CD4-positive, alpha-beta T cell treated with Interleukin-1 beta for 1 hour (primary cell): ENCODE measurements at regions not wholly inside any gene's neighbourhood (a gene's known extent, or its start where the extent isn't known, plus 50 kb on each side); places are given as distances from the start of the nearest gene placed in this dataset.
A peak's percentile ranks its signal among the peaks of the same experiment; 100 is the strongest.

Source experiments
- DNase-seq, 2 donors: peaks; one replicate each; pipeline ENCODE4 v3.0.0-alpha.2; 2020 to 2022

DNA sequence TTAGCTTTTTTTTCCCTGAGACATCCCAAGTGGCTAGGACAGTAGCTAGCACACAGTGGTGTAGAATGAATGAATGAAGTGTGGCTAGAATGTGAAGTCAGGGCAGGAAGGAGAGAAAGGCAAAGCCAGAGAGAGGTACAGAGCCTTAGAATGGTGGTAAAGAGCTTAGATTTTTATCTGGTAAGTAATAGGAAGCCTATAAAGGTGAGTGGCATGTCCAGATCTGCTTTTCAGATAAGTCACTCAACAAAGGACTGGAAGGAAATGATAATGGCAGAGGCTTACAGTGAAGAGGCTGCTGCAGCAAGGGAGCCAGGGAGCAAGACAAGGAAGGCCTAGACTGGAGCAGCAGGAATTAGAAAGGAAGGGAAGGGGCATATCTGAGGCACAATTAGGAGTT is 96.0 kb upstream of the PRDM1 start:
- no peak for DNase-seq

DNA sequence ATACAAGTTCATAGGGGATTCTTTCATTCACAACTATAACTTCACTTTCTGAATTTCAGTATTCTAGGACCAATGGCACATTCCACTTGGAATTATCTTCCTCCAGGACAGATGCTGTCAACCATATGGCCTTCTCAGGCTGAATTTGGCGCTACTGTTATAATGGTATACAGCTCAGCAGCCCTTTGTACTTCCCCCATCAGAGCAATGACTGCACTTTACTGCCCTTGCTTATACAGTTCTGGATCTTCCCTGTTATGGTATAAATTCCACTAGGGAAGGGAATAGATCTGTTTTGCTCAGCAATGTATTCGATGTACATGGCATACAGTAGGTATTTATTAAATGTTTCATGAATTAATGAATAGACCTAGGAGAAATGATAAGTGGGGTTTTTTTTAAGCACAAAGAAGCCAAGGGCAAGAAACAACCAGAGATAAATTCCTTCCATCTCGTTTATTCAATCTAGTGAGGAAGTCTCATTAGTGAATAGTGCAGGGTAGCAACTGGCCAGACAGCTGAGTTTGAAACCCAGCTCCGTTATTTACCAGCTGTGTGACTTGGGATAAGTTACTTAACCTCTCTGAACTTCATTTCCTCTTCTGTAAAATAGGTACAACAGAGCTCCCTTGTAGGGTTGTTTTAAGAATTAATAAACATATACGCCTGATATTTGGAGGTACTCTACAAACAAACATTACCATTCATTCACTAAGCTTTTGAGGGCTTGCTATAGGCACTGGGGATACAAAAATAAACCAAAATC is 97.1 kb upstream of the PRDM1 start:
- no peak for DNase-seq

DNA sequence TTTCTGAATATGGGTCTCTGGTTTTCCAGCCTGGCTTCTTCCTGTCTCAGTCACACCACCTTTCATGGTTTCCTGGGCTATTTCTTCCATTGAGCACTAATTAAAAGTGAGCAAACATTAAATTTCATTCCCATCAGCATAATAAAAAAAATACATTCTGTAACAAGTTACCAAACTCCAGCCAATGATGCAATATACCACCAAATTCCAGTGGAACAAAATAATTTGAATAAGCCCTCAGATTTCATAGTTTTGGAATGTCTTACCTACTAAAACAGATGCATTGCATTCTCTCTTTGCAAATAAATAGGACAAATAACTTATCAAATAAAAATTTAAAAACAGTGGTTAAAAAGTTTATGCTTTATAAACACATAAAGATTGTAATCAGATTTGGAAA is 97.8 kb upstream of the PRDM1 start:
- no peak for DNase-seq

DNA sequence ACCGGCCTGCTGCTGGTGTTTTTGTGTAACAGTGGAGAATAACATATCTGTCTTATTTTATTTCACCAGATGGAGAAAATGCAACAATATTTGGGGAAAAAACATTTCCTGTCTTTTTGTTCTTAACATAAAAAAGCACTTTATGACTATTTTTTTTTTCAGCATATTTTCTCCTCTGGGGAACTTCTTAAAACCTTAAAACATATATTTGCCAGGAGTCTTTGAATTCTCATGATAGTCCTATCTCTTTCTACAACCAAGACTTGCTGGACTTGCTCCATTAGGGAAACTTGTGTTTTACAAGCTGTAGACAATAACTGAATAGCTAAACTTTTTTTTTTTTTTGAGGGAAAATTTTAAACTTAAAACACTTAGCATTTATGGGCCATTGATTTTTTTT is 98.6 kb upstream of the PRDM1 start:
- DNase-seq, result no peak

DNA sequence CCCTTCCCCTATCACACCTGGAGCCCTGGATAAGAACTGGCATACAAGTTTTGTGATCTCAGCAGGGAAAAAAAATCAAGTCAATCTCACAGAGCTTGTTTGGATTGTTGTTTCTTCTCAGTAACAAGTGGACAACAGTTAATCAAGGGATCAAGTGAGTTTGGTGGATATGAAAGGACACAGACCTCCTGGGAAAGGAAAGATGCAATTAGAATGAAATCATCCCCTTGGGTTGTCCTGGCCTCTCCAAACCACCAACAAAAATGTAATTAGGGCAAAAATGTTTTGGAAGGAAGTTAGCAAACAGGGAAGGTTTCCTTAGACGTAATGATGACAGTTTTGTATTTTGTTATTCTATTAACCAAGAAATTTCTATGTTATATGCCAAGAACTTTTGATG is 99.1 kb upstream of the PRDM1 start:
- no peak for DNase-seq

DNA sequence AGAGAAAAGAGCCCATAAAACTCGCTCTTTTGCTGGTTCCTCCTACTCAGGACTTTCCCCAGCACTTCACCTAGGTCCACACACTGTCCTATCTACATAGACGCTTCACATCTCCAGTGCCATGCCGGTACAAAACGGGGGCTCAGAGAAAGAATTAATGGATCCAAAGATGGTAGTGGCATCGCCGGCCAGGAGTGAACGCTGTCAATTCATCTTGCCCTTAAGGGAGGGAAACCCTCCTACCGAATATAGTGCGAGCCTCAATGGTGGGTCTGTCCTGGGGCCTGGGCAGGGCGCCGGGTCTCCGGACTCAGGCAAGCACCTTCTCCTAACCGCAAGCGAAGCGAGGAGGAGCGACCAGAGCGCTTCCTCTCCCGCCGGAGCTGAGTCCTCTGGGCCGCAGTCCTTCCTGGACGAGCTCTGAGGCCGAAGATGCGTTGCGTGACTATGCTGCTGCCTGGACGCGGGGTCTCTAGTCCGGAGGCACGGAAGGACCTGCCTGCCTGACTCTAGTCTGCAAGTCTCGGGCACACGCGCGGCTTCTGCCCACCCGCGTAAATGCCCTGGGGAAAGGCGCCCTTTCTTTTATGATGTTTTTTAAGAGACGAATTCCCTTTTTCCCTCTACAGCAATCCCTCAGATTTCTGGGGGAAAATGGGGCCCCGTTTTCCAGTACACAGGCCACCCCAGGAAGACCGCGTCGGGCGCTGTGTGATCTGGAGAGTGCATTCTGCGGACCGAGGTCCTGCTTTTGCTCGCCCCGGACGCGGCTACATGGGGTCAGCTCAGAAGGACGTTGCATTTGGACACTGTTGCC is 100.1 kb upstream of the PRDM1 start:
- peak in 1 of 2 donors; percentile 8 for DNase-seq

DNA sequence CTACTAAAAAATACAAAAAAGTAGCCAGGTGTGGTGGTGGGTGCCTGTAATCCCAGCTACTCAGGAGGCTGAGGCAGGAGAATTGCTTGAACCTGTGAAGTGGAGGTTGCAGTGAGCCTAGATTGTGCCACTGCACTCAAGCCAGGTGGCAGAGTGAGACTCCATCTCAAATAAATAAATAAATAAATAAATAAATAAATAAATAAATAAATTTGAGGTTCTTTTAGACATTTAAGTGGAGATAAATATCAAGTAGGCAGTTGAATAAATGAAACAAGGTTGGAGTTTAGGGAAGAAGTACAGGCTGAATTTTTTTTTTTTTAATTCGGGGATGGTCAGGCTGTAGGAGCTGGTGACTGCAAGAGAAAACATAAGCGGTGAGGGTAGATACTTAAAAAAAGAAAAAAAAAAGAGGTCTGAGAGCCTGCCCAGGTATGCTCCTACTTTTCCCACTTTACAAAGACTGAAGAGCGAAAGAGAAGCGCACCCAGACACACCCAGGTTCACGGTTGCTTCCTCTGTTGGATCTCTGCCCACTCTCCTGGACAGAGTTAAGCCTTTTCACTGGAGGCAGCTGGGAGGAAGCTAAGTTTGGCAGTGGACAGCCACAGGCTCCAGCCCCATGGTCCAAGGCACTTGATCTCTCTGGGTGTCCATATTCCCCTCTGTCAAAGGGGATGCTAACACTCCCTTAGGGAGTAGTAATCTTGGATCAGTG is 100.9 kb upstream of the PRDM1 start:
- DNase-seq, result no peak

DNA sequence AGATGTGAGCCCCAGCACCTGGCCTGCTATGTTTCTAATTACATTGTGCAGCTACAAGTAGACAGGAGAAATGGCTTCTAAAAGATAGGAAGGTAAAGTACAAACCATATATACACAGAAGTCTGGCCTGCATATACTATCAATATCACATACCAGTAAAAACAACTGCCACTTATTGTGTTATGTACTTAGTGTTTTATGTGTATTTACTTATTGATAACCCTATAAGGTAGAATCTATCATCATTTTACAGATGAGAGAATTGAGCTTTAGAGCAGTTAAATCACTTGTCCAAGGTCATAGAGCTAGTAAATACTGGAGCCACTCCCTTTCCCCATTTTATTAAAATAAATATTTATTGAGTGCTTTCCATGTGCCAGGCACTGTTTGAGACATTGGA is 102.4 kb upstream of the PRDM1 start:
- DNase-seq, result no peak

DNA sequence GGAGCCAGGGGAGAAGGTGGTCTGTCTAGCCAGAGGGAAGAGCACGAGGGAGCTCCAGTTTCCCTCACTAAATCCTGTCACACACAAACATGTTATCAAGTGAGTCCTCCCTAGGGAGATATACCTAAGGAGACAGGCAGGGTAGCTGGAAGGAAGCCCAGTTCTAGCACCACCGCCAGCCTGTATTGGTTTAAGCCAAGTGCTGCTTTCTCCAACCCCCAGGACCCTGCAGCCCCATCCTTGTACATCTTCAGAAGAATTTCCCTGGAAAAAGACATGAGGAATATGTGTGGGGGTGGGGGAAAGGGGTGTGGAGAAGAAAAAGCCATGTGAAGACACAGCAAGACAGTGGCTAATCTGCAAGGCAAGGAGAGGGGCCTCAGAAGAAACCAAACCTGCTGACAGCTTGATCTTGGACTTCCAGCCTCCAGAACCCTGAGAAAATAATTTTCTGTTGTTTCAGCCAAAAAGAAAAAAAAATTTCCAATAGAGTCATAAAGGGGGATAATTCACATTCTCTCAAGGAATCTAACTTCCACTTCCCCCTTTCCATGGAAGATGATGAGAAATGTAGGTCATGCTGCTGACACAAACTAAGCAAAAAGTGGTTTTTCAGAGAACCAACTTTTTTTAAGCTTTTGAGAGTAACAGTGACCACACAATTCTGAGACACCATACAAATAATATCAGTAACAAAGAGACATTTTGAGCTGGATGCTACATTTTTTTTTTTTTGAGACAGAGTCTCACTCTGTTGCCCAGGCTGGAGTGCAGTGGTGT is 103.2 kb upstream of the PRDM1 start:
- no peak for DNase-seq

DNA sequence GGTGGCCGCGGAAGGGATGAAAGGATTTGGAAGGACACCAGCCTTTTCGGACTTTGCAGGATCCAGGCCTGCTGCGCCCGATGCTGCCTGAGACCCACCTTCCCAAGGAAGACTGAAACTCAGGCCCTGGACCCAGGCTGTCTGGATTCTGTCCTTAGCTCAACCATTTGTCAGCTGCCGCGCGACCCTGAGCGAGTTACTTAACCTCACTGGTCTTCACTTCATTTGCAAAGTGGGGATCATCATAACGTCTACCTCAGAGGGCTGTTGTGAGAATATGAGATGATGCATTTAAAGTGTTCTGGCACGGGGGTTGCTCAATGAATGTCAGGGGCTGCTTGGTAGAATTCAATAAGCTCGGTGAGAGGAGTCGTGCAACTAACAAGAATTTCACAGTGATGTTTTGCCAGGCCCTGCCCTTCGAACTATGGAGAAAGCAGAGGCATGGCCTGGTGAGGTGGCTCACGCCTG is 104.2 kb upstream of the PRDM1 start:
- no peak for DNase-seq

DNA sequence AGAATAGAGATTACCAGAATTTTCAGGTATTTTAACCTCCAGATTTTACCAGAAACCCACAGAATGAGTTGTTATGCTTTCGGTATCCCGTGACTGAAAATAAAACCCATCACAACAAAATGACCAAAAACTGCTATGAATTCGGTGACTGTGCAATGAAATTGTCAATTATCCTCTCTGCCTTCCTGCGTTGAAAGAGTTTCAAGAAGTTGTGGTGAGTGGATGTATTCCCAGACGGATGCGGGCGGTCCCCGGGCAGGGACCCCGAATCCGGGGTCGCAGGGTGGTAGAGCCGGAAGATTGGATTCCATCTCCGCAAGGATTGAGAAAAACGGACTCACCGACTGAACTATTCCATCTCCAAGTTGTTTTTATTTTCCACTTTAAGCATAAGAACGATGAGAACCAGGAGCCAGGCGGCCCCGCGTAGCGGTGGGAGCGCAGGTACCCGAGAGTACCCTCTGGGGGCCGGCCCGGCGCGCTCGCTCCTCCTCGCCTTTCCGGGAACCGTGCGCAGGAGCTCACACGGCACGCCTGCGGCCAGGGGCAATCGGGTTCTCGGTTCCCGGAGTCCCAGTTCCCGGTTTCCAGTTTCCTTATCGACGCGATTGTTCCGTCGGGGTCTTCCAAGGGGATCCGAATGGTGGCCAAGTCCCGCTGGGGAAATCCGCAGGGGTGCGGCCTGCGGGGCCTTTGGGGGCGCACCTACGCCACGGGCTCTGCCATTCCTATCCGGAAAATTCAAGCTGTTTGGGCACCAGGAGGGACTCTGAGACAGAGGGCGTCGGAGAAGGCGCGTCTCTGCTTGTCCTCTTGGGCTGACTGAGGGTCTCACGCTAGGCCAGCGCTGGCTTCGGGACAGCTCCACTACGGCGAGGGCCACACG is 104.9 kb upstream of the PRDM1 start:
- DNase-seq, result peak; percentile 23 to 31

DNA sequence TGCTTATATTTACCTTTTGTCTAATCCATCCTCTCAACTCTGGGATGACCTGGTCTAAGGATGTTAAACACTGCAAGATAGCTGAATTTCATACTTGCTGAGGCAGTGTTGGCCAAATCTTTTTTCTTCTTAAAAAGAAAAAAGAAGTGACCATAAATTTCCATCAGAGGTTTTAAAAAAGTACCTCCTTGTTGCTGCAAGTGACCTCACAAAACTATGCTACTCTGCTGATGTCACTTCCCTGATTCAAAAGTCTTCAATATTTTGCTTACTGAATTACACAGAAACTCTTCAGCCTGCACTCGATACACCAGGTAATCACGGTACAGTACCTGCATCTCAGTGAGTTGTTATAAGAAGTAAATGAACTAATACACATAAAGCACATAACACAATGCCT is 107.2 kb upstream of the PRDM1 start:
- no peak for DNase-seq

DNA sequence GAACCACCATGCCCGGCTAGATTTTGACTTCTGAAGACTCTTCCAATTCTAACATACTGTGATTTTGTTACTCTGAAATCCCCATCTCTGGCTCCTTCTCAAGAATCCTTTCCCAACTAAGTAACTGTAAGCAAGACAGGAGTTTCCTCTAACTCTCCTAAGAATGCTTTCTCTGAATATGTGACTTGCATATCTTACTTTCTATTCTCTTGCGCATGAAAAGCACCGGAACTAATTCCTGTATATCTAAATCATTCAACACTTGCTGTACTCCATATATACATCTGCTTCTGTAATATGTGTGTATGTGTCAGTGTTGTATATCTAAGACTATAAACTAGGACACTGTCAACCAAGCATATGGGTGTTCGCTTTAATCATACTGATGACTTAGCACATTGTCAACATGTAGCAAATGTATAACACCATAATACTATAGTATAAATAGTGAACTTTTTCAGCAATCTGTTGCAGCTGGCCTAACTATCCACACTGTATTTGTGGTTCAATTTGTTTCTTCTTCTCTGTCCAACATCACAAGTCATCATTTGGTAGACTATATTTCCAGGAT is 108.1 kb upstream of the PRDM1 start:
- no peak for DNase-seq

DNA sequence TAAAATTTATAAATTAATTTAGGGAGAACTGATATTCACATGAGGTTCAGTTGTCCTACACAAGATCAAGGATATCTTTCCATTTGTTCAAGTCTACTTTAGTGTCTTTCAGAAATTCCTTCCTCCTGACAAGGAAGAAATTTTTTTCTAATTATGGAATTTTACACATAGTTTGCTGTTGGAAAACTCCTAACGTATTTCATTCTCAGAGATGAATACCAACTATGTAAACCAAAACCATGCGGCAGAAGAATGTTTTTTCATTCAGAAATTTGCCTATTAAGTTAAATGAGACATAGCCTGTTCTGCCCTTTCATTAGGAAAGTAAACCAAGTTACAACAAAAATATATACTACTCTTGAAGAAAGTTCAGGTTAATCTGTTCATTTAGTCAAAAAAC is 111.2 kb upstream of the PRDM1 start:
- no peak for DNase-seq

DNA sequence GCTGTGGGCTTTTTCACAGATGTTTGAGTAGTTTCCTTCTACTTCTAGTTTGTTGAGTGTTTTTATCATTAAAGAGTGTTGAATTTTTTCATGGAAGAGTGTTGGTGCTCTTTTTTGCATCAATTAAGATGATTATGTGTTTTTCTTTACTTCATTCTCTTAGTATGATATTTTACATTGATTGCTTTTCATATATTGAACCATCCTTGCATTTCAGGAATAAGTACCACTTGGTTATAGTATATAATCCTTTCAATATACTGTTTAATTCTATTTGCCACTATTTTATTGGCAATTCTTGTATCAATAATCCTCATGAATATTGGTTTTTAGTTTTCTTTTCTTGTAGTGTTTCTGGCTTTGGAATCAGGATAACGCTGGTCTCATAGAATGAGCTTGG is 113.7 kb upstream of the PRDM1 start:
- no peak for DNase-seq

DNA sequence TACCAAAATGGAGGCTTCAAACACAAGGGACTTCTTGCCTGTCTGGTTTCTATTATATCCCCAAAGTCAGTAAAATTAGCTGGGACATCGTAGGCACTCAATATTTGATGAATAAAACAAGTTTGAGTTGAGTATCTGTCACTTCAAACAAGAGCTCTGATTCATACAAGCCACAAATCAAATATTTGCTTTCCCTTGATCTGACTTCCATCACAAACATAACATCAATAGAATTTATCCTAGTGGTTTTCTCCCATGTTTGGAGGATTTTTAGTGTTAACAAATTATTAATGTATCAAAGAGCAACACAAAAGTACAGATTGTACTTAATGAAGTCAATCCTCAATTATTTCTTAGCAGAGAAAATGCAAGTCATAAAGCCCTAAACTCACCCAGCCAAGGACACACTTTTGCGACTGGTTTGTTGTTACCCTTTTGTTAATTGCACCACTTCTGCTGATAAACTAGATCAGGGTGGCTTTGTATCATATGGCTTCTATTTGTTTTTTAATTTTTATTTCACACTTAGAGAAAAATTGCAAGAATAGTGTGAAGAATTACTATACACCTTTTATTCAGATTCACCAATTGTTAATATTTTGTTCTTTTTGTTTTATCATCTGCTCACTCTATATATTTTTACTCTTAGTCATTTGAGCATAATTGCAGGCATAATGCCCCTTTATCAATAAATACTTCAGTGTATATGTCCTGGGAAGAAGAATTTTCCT is 117.4 kb upstream of the PRDM1 start:
- DNase-seq, result no peak

DNA sequence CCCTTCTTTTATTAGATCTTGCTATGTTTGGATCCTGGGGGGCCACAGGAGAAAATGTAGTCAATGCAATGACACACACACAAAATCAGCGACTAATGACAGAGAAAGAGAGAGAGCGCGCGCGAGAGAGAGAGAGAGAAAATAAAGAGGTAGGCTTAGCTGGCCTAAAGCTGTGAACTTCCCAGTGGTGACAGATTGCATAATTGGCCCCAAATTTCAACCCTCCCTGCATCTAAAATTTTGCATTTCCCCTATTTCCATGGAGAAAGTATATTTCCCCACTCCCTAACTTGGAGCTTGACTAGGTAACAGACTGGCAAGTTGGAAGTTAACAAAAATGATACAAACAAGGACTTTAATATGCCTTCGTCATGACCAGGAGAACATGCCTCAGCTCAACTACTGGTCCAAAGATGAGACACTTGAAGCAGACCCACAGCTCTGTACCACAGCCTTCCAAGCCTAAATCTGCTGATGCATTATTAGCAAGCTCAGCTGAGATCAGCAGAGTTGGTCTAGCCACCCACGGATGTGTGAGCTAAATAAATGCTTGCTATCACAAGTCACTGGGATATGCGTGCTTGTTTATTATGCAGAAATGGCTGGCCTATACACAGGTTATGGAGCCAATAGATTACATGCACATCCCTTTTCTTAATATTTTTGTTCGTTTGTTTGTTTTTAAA is 118.1 kb upstream of the PRDM1 start:
- DNase-seq, result no peak

DNA sequence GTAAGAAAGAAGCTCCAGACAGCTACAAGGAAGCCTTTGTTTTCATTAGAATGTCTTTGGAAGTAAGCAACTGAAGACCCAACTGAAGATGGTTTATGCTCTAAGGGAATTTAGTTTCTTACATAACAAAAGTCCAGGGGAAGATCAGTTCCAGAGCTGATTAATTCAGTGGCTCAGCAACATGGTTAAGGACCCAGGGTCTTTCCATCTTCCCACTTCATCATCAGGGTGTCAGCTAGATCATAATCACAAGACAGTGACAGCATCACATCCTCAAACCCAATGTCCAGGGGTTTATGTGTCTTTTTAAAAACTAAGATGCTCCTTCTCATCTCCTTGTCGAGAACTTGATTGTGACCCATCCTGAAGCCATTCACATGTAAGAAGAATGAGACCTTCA is 119.7 kb upstream of the PRDM1 start:
- DNase-seq, result no peak

DNA sequence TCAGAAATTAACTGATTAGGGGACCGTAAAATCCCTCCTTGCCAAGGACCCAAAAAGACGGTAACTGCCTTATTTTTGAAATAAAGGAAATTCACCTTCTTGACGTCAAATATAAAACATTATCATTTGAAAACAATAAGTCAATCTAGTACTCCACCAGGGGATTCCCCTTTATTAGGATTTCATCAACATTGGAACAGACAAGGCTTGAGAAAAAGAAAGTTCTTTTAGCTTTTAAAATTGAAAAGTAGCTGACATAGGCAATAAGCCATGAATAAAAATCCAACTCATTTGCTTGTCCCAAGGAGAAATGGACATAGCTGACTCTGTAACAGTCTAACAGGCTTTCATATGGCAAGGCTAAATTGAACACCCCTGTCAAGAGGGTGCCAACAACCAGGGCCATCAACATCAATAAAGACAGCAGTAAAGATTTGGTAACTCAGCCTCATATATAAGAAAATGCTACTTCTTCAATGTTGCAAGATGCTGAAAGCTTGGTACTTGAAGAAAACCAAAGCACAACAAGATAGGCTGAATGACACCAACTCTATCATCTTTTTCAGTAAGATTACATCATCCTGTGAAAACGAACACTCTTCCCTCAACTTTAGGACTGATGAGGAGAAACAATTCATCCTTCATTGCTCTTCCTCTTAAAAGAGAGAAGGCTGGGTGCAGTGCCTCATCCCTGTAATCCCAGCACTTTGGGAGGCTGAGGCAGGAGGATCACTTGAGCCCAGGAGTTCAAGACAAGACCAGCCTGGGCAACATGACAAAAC is 121.0 kb upstream of the PRDM1 start:
- no peak for DNase-seq
